ENCODE measurements at regions not wholly inside any gene's neighbourhood (a gene's known extent, or its start where the extent isn't known, plus 50 kb on each side); places are given as distances from the start of the nearest gene placed in this dataset.

- no CpG with 5 or more reads among the region's 1 CpG for WGBS (ENCODE audit: insufficient coverage)
- Histone ChIP-seq H3K4me1 (ENCODE audit: control insufficient read depth, insufficient read depth, low read length) (no peaks in the 10 kb centered on the region), H3K27me3 (ENCODE audit: control insufficient read depth, insufficient read depth, low read length) (no peaks in the 10 kb centered on the region), H3K4me3 (ENCODE audit: low read depth, low read length) (no peak overlapping the region), H3K27ac (ENCODE audit: low read depth, low read length) (no peak overlapping the region), H3K9me3 (ENCODE audit: control insufficient read depth, insufficient read depth, low read length) (peaks cover 3% of the 10 kb centered on the region), H3K36me3 (ENCODE audit: control insufficient read depth, insufficient read depth, low read length) (peaks cover 3% of the 10 kb centered on the region)
- no peak for DNase-seq (ENCODE audit: low read depth in 4 of 6, low spot score in 6 of 6)
These were observed 157.3 kb downstream of the AASDH start for GRCh38 chr4:56229947-56230346.

- Histone ChIP-seq H3K9me3 (ENCODE audit: control insufficient read depth, insufficient read depth, low read length) (peaks cover 3% of the 10 kb centered on the region), H3K27ac (ENCODE audit: low read depth, low read length) (no peak overlapping the region), H3K36me3 (ENCODE audit: control insufficient read depth, insufficient read depth, low read length) (peaks cover 3% of the 10 kb centered on the region), H3K4me3 (ENCODE audit: low read depth, low read length) (no peak overlapping the region), H3K4me1 (ENCODE audit: control insufficient read depth, insufficient read depth, low read length) (no peaks in the 10 kb centered on the region), H3K27me3 (ENCODE audit: control insufficient read depth, insufficient read depth, low read length) (no peaks in the 10 kb centered on the region)
- no peak for DNase-seq (ENCODE audit: low read depth in 4 of 6, low spot score in 6 of 6)
- WGBS (ENCODE audit: insufficient coverage) = 86% methylated on average over 4 of the region's 6 CpGs
These were observed 159.9 kb downstream of the AASDH start for GRCh38 chr4:56227301-56227835.

- Histone ChIP-seq H3K9me3 (ENCODE audit: control insufficient read depth, insufficient read depth, low read length) (no peaks in the 10 kb centered on the region), H3K4me1 (ENCODE audit: control insufficient read depth, insufficient read depth, low read length) (no peaks in the 10 kb centered on the region), H3K4me3 (ENCODE audit: low read depth, low read length) (no peak overlapping the region), H3K36me3 (ENCODE audit: control insufficient read depth, insufficient read depth, low read length) (peaks cover 3% of the 10 kb centered on the region), H3K27me3 (ENCODE audit: control insufficient read depth, insufficient read depth, low read length) (no peaks in the 10 kb centered on the region), H3K27ac (ENCODE audit: low read depth, low read length) (no peak overlapping the region)
- DNase-seq (ENCODE audit: low read depth in 4 of 6, low spot score in 6 of 6) = no peak
- WGBS (ENCODE audit: insufficient coverage) = 100% methylated on average over 1 of the region's 2 CpGs
These were observed 160.7 kb downstream of the AASDH start for GRCh38 chr4:56226579-56226978.

GRCh38 chr4:56224641-56225040 lies 162.7 kb downstream of the AASDH start:
- WGBS (ENCODE audit: insufficient coverage) = no CpG with 5 or more reads among the region's 1 CpG
- H3K9me3 ChIP-seq (ENCODE audit: control insufficient read depth, insufficient read depth, low read length) = no peaks in the 10 kb centered on the region

GRCh38 chr4:56222514-56222913 lies 164.8 kb downstream of the AASDH start:
- WGBS (ENCODE audit: insufficient coverage) = 100% methylated on average over 3 of the region's 6 CpGs
- Histone ChIP-seq H3K36me3 (ENCODE audit: control insufficient read depth, insufficient read depth, low read length) (peaks cover 3% of the 10 kb centered on the region), H3K4me3 (ENCODE audit: low read depth, low read length) (no peak overlapping the region), H3K27ac (ENCODE audit: low read depth, low read length) (no peak overlapping the region), H3K9me3 (ENCODE audit: control insufficient read depth, insufficient read depth, low read length) (no peaks in the 10 kb centered on the region), H3K27me3 (ENCODE audit: control insufficient read depth, insufficient read depth, low read length) (no peaks in the 10 kb centered on the region), H3K4me1 (ENCODE audit: control insufficient read depth, insufficient read depth, low read length) (no peaks in the 10 kb centered on the region)
- DNase-seq (ENCODE audit: low read depth in 4 of 6, low spot score in 6 of 6) = no peak

More at GRCh38 chr4:56224641-56225040, 162.7 kb downstream of the AASDH start:
- peaks cover 3% of the 10 kb centered on the region for H3K36me3 ChIP-seq (ENCODE audit: control insufficient read depth, insufficient read depth, low read length)
- DNase-seq (ENCODE audit: low read depth in 4 of 6, low spot score in 6 of 6) = no peak
- no peak overlapping the region for H3K4me3 ChIP-seq (ENCODE audit: low read depth, low read length)
- H3K4me1 ChIP-seq (ENCODE audit: control insufficient read depth, insufficient read depth, low read length) = no peaks in the 10 kb centered on the region
- H3K27me3 ChIP-seq (ENCODE audit: control insufficient read depth, insufficient read depth, low read length) = no peaks in the 10 kb centered on the region
- no peak overlapping the region for H3K27ac ChIP-seq (ENCODE audit: low read depth, low read length)

GRCh38 chr4:56220261-56220660 lies 167.0 kb downstream of the AASDH start:
- Histone ChIP-seq H3K4me1 (ENCODE audit: control insufficient read depth, insufficient read depth, low read length) (no peaks in the 10 kb centered on the region), H3K27me3 (ENCODE audit: control insufficient read depth, insufficient read depth, low read length) (no peaks in the 10 kb centered on the region), H3K9me3 (ENCODE audit: control insufficient read depth, insufficient read depth, low read length) (no peaks in the 10 kb centered on the region), H3K4me3 (ENCODE audit: low read depth, low read length) (no peak overlapping the region), H3K27ac (ENCODE audit: low read depth, low read length) (no peak overlapping the region), H3K36me3 (ENCODE audit: control insufficient read depth, insufficient read depth, low read length) (no peaks in the 10 kb centered on the region)
- WGBS (ENCODE audit: insufficient coverage) = 62% methylated on average over 1 of the region's 3 CpGs
- no peak for DNase-seq (ENCODE audit: low read depth in 4 of 6, low spot score in 6 of 6)

- no peak for DNase-seq (ENCODE audit: low read depth in 4 of 6, low spot score in 6 of 6)
- H3K4me1 ChIP-seq (ENCODE audit: control insufficient read depth, insufficient read depth, low read length) = no peaks in the 10 kb centered on the region
- 100% methylated on average over 1 of the region's 3 CpGs for WGBS (ENCODE audit: insufficient coverage)
- no peaks in the 10 kb centered on the region for H3K27me3 ChIP-seq (ENCODE audit: control insufficient read depth, insufficient read depth, low read length)
- no peak overlapping the region for H3K4me3 ChIP-seq (ENCODE audit: low read depth, low read length)
- H3K36me3 ChIP-seq (ENCODE audit: control insufficient read depth, insufficient read depth, low read length) = peaks cover 4% of the 10 kb centered on the region
- no peaks in the 10 kb centered on the region for H3K9me3 ChIP-seq (ENCODE audit: control insufficient read depth, insufficient read depth, low read length)
- H3K27ac ChIP-seq (ENCODE audit: low read depth, low read length) = no peak overlapping the region
These were observed 167.8 kb downstream of the AASDH start for GRCh38 chr4:56219447-56219846.

GRCh38 chr4:56218230-56218895 lies 168.9 kb downstream of the AASDH start:
- no peak for DNase-seq (ENCODE audit: low read depth in 4 of 6, low spot score in 6 of 6)
- H3K9me3 ChIP-seq (ENCODE audit: control insufficient read depth, insufficient read depth, low read length) = no peaks in the 10 kb centered on the region
- H3K27me3 ChIP-seq (ENCODE audit: control insufficient read depth, insufficient read depth, low read length) = no peaks in the 10 kb centered on the region
- no peaks in the 10 kb centered on the region for H3K4me1 ChIP-seq (ENCODE audit: control insufficient read depth, insufficient read depth, low read length)
- H3K4me3 ChIP-seq (ENCODE audit: low read depth, low read length) = no peak overlapping the region
- WGBS (ENCODE audit: insufficient coverage) = 71% methylated on average over 1 of the region's 2 CpGs
- H3K36me3 ChIP-seq (ENCODE audit: control insufficient read depth, insufficient read depth, low read length) = peaks cover 5% of the 10 kb centered on the region
- H3K27ac ChIP-seq (ENCODE audit: low read depth, low read length) = no peak overlapping the region

GRCh38 chr4:56217343-56217890 lies 169.9 kb downstream of the AASDH start:
- Histone ChIP-seq H3K27me3 (ENCODE audit: control insufficient read depth, insufficient read depth, low read length) (no peaks in the 10 kb centered on the region), H3K27ac (ENCODE audit: low read depth, low read length) (no peak overlapping the region), H3K9me3 (ENCODE audit: control insufficient read depth, insufficient read depth, low read length) (peaks cover 2% of the 10 kb centered on the region), H3K4me1 (ENCODE audit: control insufficient read depth, insufficient read depth, low read length) (no peaks in the 10 kb centered on the region), H3K4me3 (ENCODE audit: low read depth, low read length) (no peak overlapping the region), H3K36me3 (ENCODE audit: control insufficient read depth, insufficient read depth, low read length) (peaks cover 5% of the 10 kb centered on the region)
- no peak for DNase-seq (ENCODE audit: low read depth in 4 of 6, low spot score in 6 of 6)
- WGBS (ENCODE audit: insufficient coverage) = 82% methylated on average over 1 of the region's 3 CpGs

GRCh38 chr4:56215901-56216300 lies 171.4 kb downstream of the AASDH start:
- Histone ChIP-seq H3K36me3 (ENCODE audit: control insufficient read depth, insufficient read depth, low read length) (peaks cover 9% of the 10 kb centered on the region), H3K4me3 (ENCODE audit: low read depth, low read length) (no peak overlapping the region), H3K4me1 (ENCODE audit: control insufficient read depth, insufficient read depth, low read length) (no peaks in the 10 kb centered on the region), H3K27me3 (ENCODE audit: control insufficient read depth, insufficient read depth, low read length) (no peaks in the 10 kb centered on the region), H3K27ac (ENCODE audit: low read depth, low read length) (no peak overlapping the region), H3K9me3 (ENCODE audit: control insufficient read depth, insufficient read depth, low read length) (peaks cover 7% of the 10 kb centered on the region)
- WGBS (ENCODE audit: insufficient coverage) = 20% methylated on average over 1 of the region's 3 CpGs
- DNase-seq (ENCODE audit: low read depth in 4 of 6, low spot score in 6 of 6) = peak in 1 of 6 donors; percentile 49

Data from spinal cord (tissue), 9 donors.